ENCODE measurements at regions not wholly inside any gene's neighbourhood (a gene's known extent, or its start where the extent isn't known, plus 50 kb on each side); places are given as distances from the start of the nearest gene placed in this dataset.

DNA sequence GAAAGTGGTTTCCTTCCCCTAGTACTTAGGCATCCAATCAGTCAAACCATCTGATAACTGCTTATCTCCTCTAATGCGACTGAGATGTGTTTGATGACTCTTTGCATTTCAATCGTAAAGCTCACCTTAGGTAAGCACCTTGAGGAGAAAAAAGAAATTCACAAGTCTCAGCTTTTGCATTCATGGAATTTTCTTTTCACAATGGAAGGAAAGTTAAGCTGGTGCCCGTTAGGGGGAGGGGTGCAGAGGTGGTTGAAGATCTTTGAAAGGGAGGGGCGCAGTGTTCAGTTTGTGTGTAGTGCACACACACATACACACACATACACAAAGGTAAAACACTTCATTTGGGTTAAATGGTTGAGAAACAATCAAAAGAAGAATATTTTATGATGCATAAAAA, 87.1 kb upstream of the SALL4 start:
- H3K27me3 ChIP-seq: no peaks in the 10 kb centered on the region
- intact Hi-C loops (cut with DNase I): no loop called here
- no peak overlapping the region for H3K27ac ChIP-seq
- DNase-seq: no peak
- no peaks in the 10 kb centered on the region for H3K9me3 ChIP-seq (replicated peaks in 1 of 3)
- no peaks in the 10 kb centered on the region for H3K36me3 ChIP-seq (replicated peaks in 1 of 2)
- H3K4me3 ChIP-seq: no peak overlapping the region
- TF ChIP-seq, protein P1, sequence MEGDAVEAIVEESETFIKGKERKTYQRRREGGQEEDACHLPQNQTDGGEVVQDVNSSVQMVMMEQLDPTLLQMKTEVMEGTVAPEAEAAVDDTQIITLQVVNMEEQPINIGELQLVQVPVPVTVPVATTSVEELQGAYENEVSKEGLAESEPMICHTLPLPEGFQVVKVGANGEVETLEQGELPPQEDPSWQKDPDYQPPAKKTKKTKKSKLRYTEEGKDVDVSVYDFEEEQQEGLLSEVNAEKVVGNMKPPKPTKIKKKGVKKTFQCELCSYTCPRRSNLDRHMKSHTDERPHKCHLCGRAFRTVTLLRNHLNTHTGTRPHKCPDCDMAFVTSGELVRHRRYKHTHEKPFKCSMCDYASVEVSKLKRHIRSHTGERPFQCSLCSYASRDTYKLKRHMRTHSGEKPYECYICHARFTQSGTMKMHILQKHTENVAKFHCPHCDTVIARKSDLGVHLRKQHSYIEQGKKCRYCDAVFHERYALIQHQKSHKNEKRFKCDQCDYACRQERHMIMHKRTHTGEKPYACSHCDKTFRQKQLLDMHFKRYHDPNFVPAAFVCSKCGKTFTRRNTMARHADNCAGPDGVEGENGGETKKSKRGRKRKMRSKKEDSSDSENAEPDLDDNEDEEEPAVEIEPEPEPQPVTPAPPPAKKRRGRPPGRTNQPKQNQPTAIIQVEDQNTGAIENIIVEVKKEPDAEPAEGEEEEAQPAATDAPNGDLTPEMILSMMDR (IDR thresholded peaks at IDR 0.05): no peak
- TF ChIP-seq POLR2A (IDR thresholded peaks at IDR 0.05): no peak
- WGBS, 4 donors: 30 to 50% (median 40%) methylated on average over 4 of the region's 4 CpGs
- H3K4me1 ChIP-seq (replicated peaks in 1 of 2): no peaks in the 10 kb centered on the region

DNA sequence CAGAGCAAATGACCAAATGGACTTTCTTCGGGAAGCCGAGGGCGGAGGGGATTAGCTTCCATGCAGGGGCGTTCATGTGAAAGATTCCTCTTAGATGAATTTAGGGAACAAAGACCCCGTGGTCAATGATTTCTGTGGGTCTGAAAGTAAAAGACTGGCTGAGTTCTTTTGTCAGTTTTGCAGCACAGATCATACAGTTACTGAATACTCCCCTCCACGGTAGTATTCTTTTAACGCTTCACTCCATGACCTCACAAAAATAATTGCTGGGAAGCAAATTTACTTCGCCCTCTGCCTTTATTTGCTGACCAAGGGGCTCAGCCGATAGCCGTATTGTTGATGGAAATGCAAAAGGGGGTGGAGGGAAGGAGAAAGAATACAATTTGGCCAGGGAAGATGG, 86.0 kb upstream of the SALL4 start:
- TF ChIP-seq, protein P1 (IDR thresholded peaks at IDR 0.05): no peak
- no peak for TF ChIP-seq POLR2A (IDR thresholded peaks at IDR 0.05)
- DNase-seq: no peak
- intact Hi-C loops (cut with DNase I): no loop called here
- Histone ChIP-seq H3K4me1 (replicated peaks in 1 of 2) (no peaks in the 10 kb centered on the region), H3K27me3 (no peaks in the 10 kb centered on the region), H3K27ac (no peak overlapping the region), H3K36me3 (replicated peaks in 1 of 2) (no peaks in the 10 kb centered on the region), H3K9me3 (replicated peaks in 1 of 3) (no peaks in the 10 kb centered on the region), H3K4me3 (no peak overlapping the region)
- WGBS, 4 donors: 63 to 72% (median 67%) methylated on average over 10 of the region's 10 CpGs

DNA sequence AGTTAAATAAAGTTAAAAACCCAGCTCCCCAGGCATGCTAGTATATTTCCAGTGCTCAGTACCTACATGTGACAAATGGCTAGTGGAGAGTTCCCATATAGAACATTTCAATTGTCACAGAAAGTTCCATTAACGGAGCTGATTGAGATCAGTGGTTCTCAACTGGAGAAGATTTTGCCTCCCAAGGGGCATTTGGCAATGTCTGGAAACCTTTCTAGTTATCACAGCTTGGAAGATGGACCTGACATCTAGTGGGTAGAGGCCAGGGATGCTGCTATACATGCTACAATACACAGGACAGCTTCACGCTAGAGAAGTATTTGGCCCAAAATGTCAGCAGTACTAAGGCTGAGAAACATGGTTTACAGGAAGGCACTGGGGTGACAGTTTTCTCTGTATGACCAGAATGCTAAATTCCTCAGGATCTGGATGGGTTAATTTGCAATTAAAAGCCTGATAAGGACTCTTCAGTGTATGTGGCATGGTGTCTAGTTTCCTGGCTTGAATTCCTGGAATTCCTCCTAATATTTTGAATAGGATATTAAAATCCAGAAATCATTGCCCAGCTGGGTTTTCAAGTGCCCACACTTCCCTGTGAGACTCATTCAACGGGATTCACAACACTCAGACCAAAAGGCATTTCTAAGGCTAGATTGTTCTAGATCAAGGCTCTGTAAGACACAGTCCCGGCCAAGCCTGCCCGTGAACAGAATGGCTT, 84.7 kb upstream of the SALL4 start:
- Histone ChIP-seq H3K4me3 (no peak overlapping the region), H3K27ac (no peak overlapping the region), H3K27me3 (no peaks in the 10 kb centered on the region), H3K36me3 (replicated peaks in 1 of 2) (no peaks in the 10 kb centered on the region), H3K9me3 (replicated peaks in 1 of 3) (no peaks in the 10 kb centered on the region), H3K4me1 (replicated peaks in 1 of 2) (no peaks in the 10 kb centered on the region)
- TF ChIP-seq, protein P1 (IDR thresholded peaks at IDR 0.05): no peak
- no peak for TF ChIP-seq POLR2A (IDR thresholded peaks at IDR 0.05)
- no peak for DNase-seq
- WGBS, 4 donors: 69 to 82% (median 77%) methylated on average over 5 of the region's 5 CpGs
- intact Hi-C loops (cut with DNase I): no loop called here

DNA sequence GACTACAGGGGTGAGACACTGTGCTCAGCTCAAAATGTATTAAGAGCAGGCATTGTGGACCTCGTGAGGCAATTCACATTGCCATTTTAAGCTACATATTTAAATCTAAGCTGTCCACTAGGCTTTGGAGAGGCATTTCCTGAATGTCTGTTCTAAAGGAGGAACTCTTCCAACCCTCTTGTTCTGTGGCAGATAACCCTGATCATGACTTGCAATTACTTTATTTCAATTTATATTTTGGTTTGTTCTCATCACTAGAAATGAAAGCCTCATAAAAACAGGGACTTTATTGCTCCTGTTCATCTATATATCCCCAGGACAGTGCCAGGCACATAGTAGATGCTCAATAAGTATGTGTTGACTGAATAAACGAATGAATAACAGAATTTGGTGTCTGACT, 84.0 kb upstream of the SALL4 start:
- no peaks in the 10 kb centered on the region for H3K9me3 ChIP-seq (replicated peaks in 1 of 3)
- no peaks in the 10 kb centered on the region for H3K4me1 ChIP-seq (replicated peaks in 1 of 2)
- no peak overlapping the region for H3K27ac ChIP-seq
- TF ChIP-seq POLR2A (IDR thresholded peaks at IDR 0.05): no peak
- TF ChIP-seq, protein P1 (IDR thresholded peaks at IDR 0.05): no peak
- intact Hi-C loops (cut with DNase I): no loop called here
- H3K27me3 ChIP-seq: no peaks in the 10 kb centered on the region
- no peak for DNase-seq
- H3K4me3 ChIP-seq: no peak overlapping the region
- 29 to 67% (median 51%) methylated on average over 2 of the region's 2 CpGs for WGBS, 4 donors
- H3K36me3 ChIP-seq (replicated peaks in 1 of 2): no peaks in the 10 kb centered on the region

Data from adrenal gland (tissue), 9 donors.